ENCODE measurements at regions not wholly inside any gene's neighbourhood (a gene's known extent, or its start where the extent isn't known, plus 50 kb on each side); places are given as distances from the start of the nearest gene placed in this dataset.

- Histone ChIP-seq H3K4me1 (ENCODE audit: insufficient read depth, low read length) (peaks cover 27% of the 10 kb centered on the region), H3K36me3 (ENCODE audit: insufficient read depth, low read length) (no peaks in the 10 kb centered on the region), H3K9ac (ENCODE audit: low read depth, low read length) (no peak overlapping the region), H3K9me3 (ENCODE audit: control insufficient read depth, insufficient read depth, low read length) (no peaks in the 10 kb centered on the region)
These were observed 350.5 kb downstream of the LPIN1 start for GRCh38 chr2:12096788-12097449.

GRCh38 chr2:12097859-12098258 is 351.4 kb downstream of the LPIN1 start:
- peaks cover 27% of the 10 kb centered on the region for H3K4me1 ChIP-seq (ENCODE audit: insufficient read depth, low read length)
- H3K9me3 ChIP-seq (ENCODE audit: control insufficient read depth, insufficient read depth, low read length): no peaks in the 10 kb centered on the region
- no peaks in the 10 kb centered on the region for H3K36me3 ChIP-seq (ENCODE audit: insufficient read depth, low read length)
- H3K9ac ChIP-seq (ENCODE audit: low read depth, low read length): no peak overlapping the region

GRCh38 chr2:12099374-12099773 is 352.9 kb downstream of the LPIN1 start:
- no peaks in the 10 kb centered on the region for H3K36me3 ChIP-seq (ENCODE audit: insufficient read depth, low read length)
- no peaks in the 10 kb centered on the region for H3K9me3 ChIP-seq (ENCODE audit: control insufficient read depth, insufficient read depth, low read length)
- H3K9ac ChIP-seq (ENCODE audit: low read depth, low read length): no peak overlapping the region
- peaks cover 27% of the 10 kb centered on the region for H3K4me1 ChIP-seq (ENCODE audit: insufficient read depth, low read length)

- peaks cover 8% of the 10 kb centered on the region for H3K4me1 ChIP-seq (ENCODE audit: insufficient read depth, low read length)
These were observed 356.2 kb downstream of the LPIN1 start for GRCh38 chr2:12102679-12103078.

GRCh38 chr2:12105180-12105579 is 358.7 kb downstream of the LPIN1 start:
- Histone ChIP-seq H3K9ac (ENCODE audit: low read depth, low read length) (no peak overlapping the region), H3K36me3 (ENCODE audit: insufficient read depth, low read length) (no peaks in the 10 kb centered on the region), H3K9me3 (ENCODE audit: control insufficient read depth, insufficient read depth, low read length) (no peaks in the 10 kb centered on the region), H3K4me1 (ENCODE audit: insufficient read depth, low read length) (no peaks in the 10 kb centered on the region)

More at GRCh38 chr2:12102679-12103078, 356.2 kb downstream of the LPIN1 start:
- Histone ChIP-seq H3K9ac (ENCODE audit: low read depth, low read length) (no peak overlapping the region), H3K9me3 (ENCODE audit: control insufficient read depth, insufficient read depth, low read length) (no peaks in the 10 kb centered on the region), H3K36me3 (ENCODE audit: insufficient read depth, low read length) (no peaks in the 10 kb centered on the region)

GRCh38 chr2:12106440-12107080 is 360.1 kb downstream of the LPIN1 start:
- Histone ChIP-seq H3K36me3 (ENCODE audit: insufficient read depth, low read length) (no peaks in the 10 kb centered on the region), H3K4me1 (ENCODE audit: insufficient read depth, low read length) (no peaks in the 10 kb centered on the region), H3K9ac (ENCODE audit: low read depth, low read length) (no peak overlapping the region), H3K9me3 (ENCODE audit: control insufficient read depth, insufficient read depth, low read length) (no peaks in the 10 kb centered on the region)

- Histone ChIP-seq H3K9ac (ENCODE audit: low read depth, low read length) (no peak overlapping the region), H3K4me1 (ENCODE audit: insufficient read depth, low read length) (no peaks in the 10 kb centered on the region), H3K36me3 (ENCODE audit: insufficient read depth, low read length) (no peaks in the 10 kb centered on the region), H3K9me3 (ENCODE audit: control insufficient read depth, insufficient read depth, low read length) (no peaks in the 10 kb centered on the region)
These were observed 360.9 kb downstream of the LPIN1 start for GRCh38 chr2:12107321-12107720.

- no peaks in the 10 kb centered on the region for H3K4me1 ChIP-seq (ENCODE audit: insufficient read depth, low read length)
- no peak overlapping the region for H3K9ac ChIP-seq (ENCODE audit: low read depth, low read length)
- H3K36me3 ChIP-seq (ENCODE audit: insufficient read depth, low read length): no peaks in the 10 kb centered on the region
- H3K9me3 ChIP-seq (ENCODE audit: control insufficient read depth, insufficient read depth, low read length): no peaks in the 10 kb centered on the region
These were observed 361.5 kb downstream of the LPIN1 start for GRCh38 chr2:12107939-12108338.

- Histone ChIP-seq H3K9me3 (ENCODE audit: control insufficient read depth, insufficient read depth, low read length) (no peaks in the 10 kb centered on the region), H3K4me1 (ENCODE audit: insufficient read depth, low read length) (no peaks in the 10 kb centered on the region), H3K36me3 (ENCODE audit: insufficient read depth, low read length) (no peaks in the 10 kb centered on the region), H3K9ac (ENCODE audit: low read depth, low read length) (no peak overlapping the region)
These were observed 363.1 kb downstream of the LPIN1 start for GRCh38 chr2:12109363-12110017.

- Histone ChIP-seq H3K9ac (ENCODE audit: low read depth, low read length) (no peak overlapping the region), H3K9me3 (ENCODE audit: control insufficient read depth, insufficient read depth, low read length) (no peaks in the 10 kb centered on the region), H3K36me3 (ENCODE audit: insufficient read depth, low read length) (no peaks in the 10 kb centered on the region), H3K4me1 (ENCODE audit: insufficient read depth, low read length) (no peaks in the 10 kb centered on the region)
These were observed 363.6 kb downstream of the LPIN1 start for GRCh38 chr2:12110074-12110473.

- H3K9ac ChIP-seq (ENCODE audit: low read depth, low read length): no peak overlapping the region
- no peaks in the 10 kb centered on the region for H3K4me1 ChIP-seq (ENCODE audit: insufficient read depth, low read length)
- no peaks in the 10 kb centered on the region for H3K9me3 ChIP-seq (ENCODE audit: control insufficient read depth, insufficient read depth, low read length)
These were observed 364.0 kb downstream of the LPIN1 start for GRCh38 chr2:12110481-12110880.

GRCh38 chr2:12113412-12113811 is 367.0 kb downstream of the LPIN1 start:
- Histone ChIP-seq H3K36me3 (ENCODE audit: insufficient read depth, low read length) (no peaks in the 10 kb centered on the region), H3K9ac (ENCODE audit: low read depth, low read length) (no peak overlapping the region), H3K4me1 (ENCODE audit: insufficient read depth, low read length) (no peaks in the 10 kb centered on the region), H3K9me3 (ENCODE audit: control insufficient read depth, insufficient read depth, low read length) (no peaks in the 10 kb centered on the region)

More at GRCh38 chr2:12110481-12110880, 364.0 kb downstream of the LPIN1 start:
- H3K36me3 ChIP-seq (ENCODE audit: insufficient read depth, low read length): no peaks in the 10 kb centered on the region

- H3K4me1 ChIP-seq (ENCODE audit: insufficient read depth, low read length): no peaks in the 10 kb centered on the region
- no peaks in the 10 kb centered on the region for H3K9me3 ChIP-seq (ENCODE audit: control insufficient read depth, insufficient read depth, low read length)
- no peak overlapping the region for H3K9ac ChIP-seq (ENCODE audit: low read depth, low read length)
- H3K36me3 ChIP-seq (ENCODE audit: insufficient read depth, low read length): no peaks in the 10 kb centered on the region
These were observed 368.4 kb downstream of the LPIN1 start for GRCh38 chr2:12114816-12115215.

GRCh38 chr2:12116228-12116750 is 369.9 kb downstream of the LPIN1 start:
- H3K4me1 ChIP-seq (ENCODE audit: insufficient read depth, low read length): no peaks in the 10 kb centered on the region
- H3K36me3 ChIP-seq (ENCODE audit: insufficient read depth, low read length): no peaks in the 10 kb centered on the region
- H3K9ac ChIP-seq (ENCODE audit: low read depth, low read length): no peak overlapping the region; the same call in 1 of the 2 replicates
- H3K9me3 ChIP-seq (ENCODE audit: control insufficient read depth, insufficient read depth, low read length): no peaks in the 10 kb centered on the region

GRCh38 chr2:12119841-12120240 is 373.4 kb downstream of the LPIN1 start:
- Histone ChIP-seq H3K36me3 (ENCODE audit: insufficient read depth, low read length) (no peaks in the 10 kb centered on the region), H3K4me1 (ENCODE audit: insufficient read depth, low read length) (no peaks in the 10 kb centered on the region), H3K9me3 (ENCODE audit: control insufficient read depth, insufficient read depth, low read length) (no peaks in the 10 kb centered on the region), H3K9ac (ENCODE audit: low read depth, low read length) (no peak overlapping the region)
